IgD-negative memory B cell (primary cell): ENCODE measurements at regions not wholly inside any gene's neighbourhood (a gene's known extent, or its start where the extent isn't known, plus 50 kb on each side); places are given as distances from the start of the nearest gene placed in this dataset.
"Not testable (repeated sequence)": the region's sequence is repeated elsewhere in the genome, so short reads cannot be mapped to it uniquely, and the experiment has no call there.

Source experiments
- H3K27ac Mint-ChIP-seq, 3 donors: one replicate each; pipeline ENCODE4 v1.8.0; 2020 to 2022; ENCODE audit warnings: mild to moderate bottlenecking in 3 of 3, mixed read lengths in 3 of 3, moderate library complexity in 1 of 3
- H3K27me3 Mint-ChIP-seq: one replicate; pipeline ENCODE4 v1.8.0; 2021; ENCODE audit warnings: mixed read lengths
- H3K36me3 Mint-ChIP-seq: one replicate; pipeline ENCODE4 v1.8.0; 2020; ENCODE audit warnings: mild to moderate bottlenecking, mixed read lengths
- H3K4me1 Mint-ChIP-seq, 3 donors: one replicate each; pipeline ENCODE4 v1.8.0; 2020 to 2022; ENCODE audit warnings: mixed read lengths in 3 of 3, mild to moderate bottlenecking in 1 of 3
- H3K4me3 Mint-ChIP-seq, 4 donors: one replicate each; pipeline ENCODE4 v1.8.0; 2020 to 2022; ENCODE audit warnings: mild to moderate bottlenecking in 4 of 4, mixed read lengths in 4 of 4, moderate library complexity in 3 of 4
- H3K9me3 Mint-ChIP-seq, 3 donors: one replicate each; pipeline ENCODE4 v1.8.0; 2020 to 2021; ENCODE audit warnings: mixed read lengths in 3 of 3, mild to moderate bottlenecking in 1 of 3

- H3K4me3 Mint-ChIP-seq, result no peak overlapping the region
- no peak overlapping the region for H3K27ac Mint-ChIP-seq
- no peaks in the 10 kb centered on the region for H3K36me3 Mint-ChIP-seq
- H3K9me3 Mint-ChIP-seq, result peaks cover 0 to 2% (median 0%) of the 10 kb centered on the region in 3 donors
- H3K27me3 Mint-ChIP-seq, result no peaks in the 10 kb centered on the region
- no peaks in the 10 kb centered on the region for H3K4me1 Mint-ChIP-seq
Measured at GRCh38 chr4:25506032-25506571, 129.0 kb downstream of the ANAPC4 start.

- Mint-ChIP-seq H3K9me3 (peaks cover 0 to 1% (median 0%) of the 10 kb centered on the region in 3 donors), H3K27me3 (peaks cover 1% of the 10 kb centered on the region), H3K27ac (no peak overlapping the region), H3K4me1 (peaks cover 0 to 2% (median 0%) of the 10 kb centered on the region in 3 donors), H3K36me3 (peaks cover 3% of the 10 kb centered on the region), H3K4me3 (no peak overlapping the region)
Measured at GRCh38 chr4:25509646-25510045, 132.6 kb downstream of the ANAPC4 start.

- not testable (repeated sequence) for H3K36me3 Mint-ChIP-seq, H3K27me3 Mint-ChIP-seq, H3K9me3 Mint-ChIP-seq, H3K4me1 Mint-ChIP-seq, H3K27ac Mint-ChIP-seq, H3K4me3 Mint-ChIP-seq
Measured at GRCh38 chr4:25511823-25512222, 134.8 kb downstream of the ANAPC4 start.

- Mint-ChIP-seq H3K27ac (no peak overlapping the region), H3K27me3 (peaks cover 5% of the 10 kb centered on the region), H3K9me3 (peaks cover 0 to 1% (median 0%) of the 10 kb centered on the region in 3 donors), H3K4me3 (no peak overlapping the region), H3K4me1 (peaks cover 0 to 2% (median 0%) of the 10 kb centered on the region in 3 donors), H3K36me3 (peaks cover 3% of the 10 kb centered on the region)
Measured at GRCh38 chr4:25513814-25514213, 136.8 kb downstream of the ANAPC4 start.

- Mint-ChIP-seq H3K36me3 (peaks cover 1% of the 10 kb centered on the region), H3K27ac (no peak overlapping the region), H3K27me3 (no peaks in the 10 kb centered on the region), H3K9me3 (no peaks in the 10 kb centered on the region), H3K4me1 (no peaks in the 10 kb centered on the region), H3K4me3 (no peak overlapping the region)
Measured at GRCh38 chr4:25523405-25523804, 132.2 kb upstream of the SLC34A2 start.

- Mint-ChIP-seq H3K4me1 (no peaks in the 10 kb centered on the region), H3K9me3 (no peaks in the 10 kb centered on the region), H3K36me3 (peaks cover 1% of the 10 kb centered on the region), H3K27me3 (peaks cover 3% of the 10 kb centered on the region), H3K27ac (no peak overlapping the region), H3K4me3 (no peak overlapping the region)
Measured at GRCh38 chr4:25524663-25525062, 131.0 kb upstream of the SLC34A2 start.

- Mint-ChIP-seq H3K27ac (no peak overlapping the region), H3K9me3 (no peaks in the 10 kb centered on the region), H3K4me3 (no peak overlapping the region), H3K36me3 (peaks cover 1% of the 10 kb centered on the region), H3K4me1 (no peaks in the 10 kb centered on the region), H3K27me3 (peaks cover 6% of the 10 kb centered on the region)
Measured at GRCh38 chr4:25525896-25526295, 129.8 kb upstream of the SLC34A2 start.

GRCh38 chr4:25527034-25527433 is 128.6 kb upstream of the SLC34A2 start:
- H3K36me3 Mint-ChIP-seq, result peaks cover 1% of the 10 kb centered on the region

GRCh38 chr4:25528391-25528790 is 127.3 kb upstream of the SLC34A2 start:
- H3K36me3 Mint-ChIP-seq, result peaks cover 1% of the 10 kb centered on the region
- H3K4me3 Mint-ChIP-seq, result peak overlapping the region in 1 of 4 donors; percentile 12
- H3K9me3 Mint-ChIP-seq, result peaks cover 1 to 4% (median 2%) of the 10 kb centered on the region in 3 donors
- peaks cover 0 to 2% (median 0%) of the 10 kb centered on the region in 3 donors for H3K4me1 Mint-ChIP-seq
- no peak overlapping the region for H3K27ac Mint-ChIP-seq
- H3K27me3 Mint-ChIP-seq, result peaks cover 9% of the 10 kb centered on the region

More at GRCh38 chr4:25527034-25527433, 128.6 kb upstream of the SLC34A2 start:
- peaks cover 0 to 2% (median 0%) of the 10 kb centered on the region in 3 donors for H3K4me1 Mint-ChIP-seq
- H3K27me3 Mint-ChIP-seq, result peaks cover 7% of the 10 kb centered on the region
- H3K27ac Mint-ChIP-seq, result peak overlapping the region in 1 of 3 donors; percentile 76
- no peak overlapping the region for H3K4me3 Mint-ChIP-seq
- H3K9me3 Mint-ChIP-seq, result peaks cover 1 to 4% (median 2%) of the 10 kb centered on the region in 3 donors

- peaks cover 1 to 4% (median 2%) of the 10 kb centered on the region in 3 donors for H3K9me3 Mint-ChIP-seq
- no peak overlapping the region for H3K4me3 Mint-ChIP-seq
- H3K4me1 Mint-ChIP-seq, result peaks cover 11 to 12% (median 11%) of the 10 kb centered on the region in 3 donors
- H3K27ac Mint-ChIP-seq, result no peak overlapping the region
- peaks cover 24% of the 10 kb centered on the region for H3K27me3 Mint-ChIP-seq
- peaks cover 1% of the 10 kb centered on the region for H3K36me3 Mint-ChIP-seq
Measured at GRCh38 chr4:25531272-25531671, 124.4 kb upstream of the SLC34A2 start.

- Mint-ChIP-seq H3K4me3 (no peak overlapping the region), H3K27ac (no peak overlapping the region), H3K36me3 (peaks cover 1% of the 10 kb centered on the region), H3K9me3 (peaks cover 1 to 4% (median 2%) of the 10 kb centered on the region in 3 donors), H3K27me3 (peaks cover 31% of the 10 kb centered on the region), H3K4me1 (peaks cover 16 to 19% (median 18%) of the 10 kb centered on the region in 3 donors)
Measured at GRCh38 chr4:25532591-25532990, 123.1 kb upstream of the SLC34A2 start.

- Mint-ChIP-seq H3K4me1 (peaks cover 16 to 19% (median 18%) of the 10 kb centered on the region in 3 donors), H3K9me3 (peaks cover 1 to 4% (median 2%) of the 10 kb centered on the region in 3 donors), H3K4me3 (no peak overlapping the region), H3K27ac (no peak overlapping the region), H3K27me3 (peaks cover 31% of the 10 kb centered on the region), H3K36me3 (peaks cover under 1% of the 10 kb centered on the region)
Measured at GRCh38 chr4:25533256-25533655, 122.4 kb upstream of the SLC34A2 start.

- Mint-ChIP-seq H3K36me3 (no peaks in the 10 kb centered on the region), H3K9me3 (peaks cover 1 to 4% (median 2%) of the 10 kb centered on the region in 3 donors), H3K4me1 (peaks cover 16 to 19% (median 18%) of the 10 kb centered on the region in 3 donors), H3K27me3 (peaks cover 36% of the 10 kb centered on the region), H3K4me3 (peak overlapping the region in 1 of 4 donors; percentile 80), H3K27ac (no peak overlapping the region)
Measured at GRCh38 chr4:25535278-25535677, 120.4 kb upstream of the SLC34A2 start.

GRCh38 chr4:25535701-25536473 is 119.8 kb upstream of the SLC34A2 start:
- Mint-ChIP-seq H3K4me1 (peaks cover 16 to 19% (median 18%) of the 10 kb centered on the region in 3 donors), H3K27me3 (peaks cover 33% of the 10 kb centered on the region), H3K4me3 (peak overlapping the region in 2 of 4 donors; percentile 48 to 80), H3K36me3 (no peaks in the 10 kb centered on the region), H3K27ac (no peak overlapping the region), H3K9me3 (peaks cover 1 to 4% (median 2%) of the 10 kb centered on the region in 3 donors)

- peaks cover under 1 to 2% (median under 1%) of the 10 kb centered on the region in 3 donors for H3K9me3 Mint-ChIP-seq
- H3K36me3 Mint-ChIP-seq, result no peaks in the 10 kb centered on the region
- H3K27ac Mint-ChIP-seq, result peak overlapping the region in 1 of 3 donors; percentile 41
- peak overlapping the region in 2 of 4 donors; percentile 7 to 63 for H3K4me3 Mint-ChIP-seq
- peaks cover 14 to 19% (median 18%) of the 10 kb centered on the region in 3 donors for H3K4me1 Mint-ChIP-seq
- peaks cover 32% of the 10 kb centered on the region for H3K27me3 Mint-ChIP-seq
Measured at GRCh38 chr4:25536564-25537320, 118.9 kb upstream of the SLC34A2 start.
